ENCODE measurements at regions not wholly inside any gene's neighbourhood (a gene's known extent, or its start where the extent isn't known, plus 50 kb on each side); places are given as distances from the start of the nearest gene placed in this dataset.

DNA sequence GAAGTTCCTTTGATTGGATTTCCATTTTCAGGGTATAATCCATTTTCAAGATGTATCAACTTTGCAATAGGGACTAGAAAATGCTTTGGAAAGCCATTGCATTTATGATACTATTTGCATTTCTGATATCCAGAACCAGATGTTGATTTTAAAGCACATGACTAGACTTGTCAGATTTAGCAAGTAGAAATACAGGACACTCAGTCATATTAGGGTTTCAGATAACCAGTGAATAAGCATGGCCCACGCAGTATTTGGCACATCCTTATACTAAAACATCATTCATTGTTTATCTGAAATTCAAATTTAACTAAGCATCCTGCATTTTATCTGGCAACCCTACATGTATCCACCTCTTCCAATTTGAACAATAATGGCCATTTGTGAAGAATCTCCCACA lies 113.3 kb upstream of the DPT start:
- Histone ChIP-seq H3K27me3 (no peaks in the 10 kb centered on the region), H3K9me3 (no peaks in the 10 kb centered on the region), H3K36me3 (no peaks in the 10 kb centered on the region), H3K4me1 (peaks cover 0 to 39% (median 5%) of the 10 kb centered on the region in 4 donors), H3K27ac (no peak overlapping the region), H3K4me3 (no peak overlapping the region)
- no peak for TF ChIP-seq CTCF (IDR thresholded peaks at IDR 0.05)
- no peak for TF ChIP-seq POLR2AphosphoS5 (IDR thresholded peaks at IDR 0.05)
- no peak for TF ChIP-seq EP300 (IDR thresholded peaks at IDR 0.05; ENCODE audit: low read depth)
- TF ChIP-seq POLR2A (IDR thresholded peaks at IDR 0.05), result no peak
- in situ Hi-C loops (cut with MboI; ENCODE audit: low pct_ligation_motif_present in 1 of 4, low pct_unique_long_range_greater_than_20kb in 1 of 4, low sequenced_read_pairs in 3 of 4) (no loop called here), intact Hi-C loops (cut with DNase I; ENCODE audit: low total_unique reads) (no loop called here)
- no peak for DNase-seq
- WGBS, 2 donors (ENCODE audit: low coverage in 1 of 2), result 87 to 100% methylated on average over 1 of the region's 1 CpG

- Histone ChIP-seq H3K27ac (peak overlapping the region in 2 of 4 donors; percentile 22 to 28), H3K27me3 (no peaks in the 10 kb centered on the region), H3K36me3 (no peaks in the 10 kb centered on the region), H3K9me3 (no peaks in the 10 kb centered on the region), H3K4me1 (peaks cover 0 to 39% (median 5%) of the 10 kb centered on the region in 4 donors), H3K4me3 (no peak overlapping the region)
- TF ChIP-seq CTCF (IDR thresholded peaks at IDR 0.05), result no peak
- no peak for TF ChIP-seq POLR2A (IDR thresholded peaks at IDR 0.05)
- no peak for TF ChIP-seq EP300 (IDR thresholded peaks at IDR 0.05; ENCODE audit: low read depth)
- no peak for TF ChIP-seq POLR2AphosphoS5 (IDR thresholded peaks at IDR 0.05)
- in situ Hi-C loops (cut with MboI; ENCODE audit: low pct_ligation_motif_present in 1 of 4, low pct_unique_long_range_greater_than_20kb in 1 of 4, low sequenced_read_pairs in 3 of 4), result no loop called here
- DNase-seq, result no peak
- intact Hi-C loops (cut with DNase I; ENCODE audit: low total_unique reads), result no loop called here
- WGBS, 2 donors (ENCODE audit: low coverage in 1 of 2), result 29 to 31% methylated on average over 2 of the region's 2 CpGs
Observed at GRCh38 chr1:168842916-168843315, 113.9 kb upstream of the DPT start.

DNA sequence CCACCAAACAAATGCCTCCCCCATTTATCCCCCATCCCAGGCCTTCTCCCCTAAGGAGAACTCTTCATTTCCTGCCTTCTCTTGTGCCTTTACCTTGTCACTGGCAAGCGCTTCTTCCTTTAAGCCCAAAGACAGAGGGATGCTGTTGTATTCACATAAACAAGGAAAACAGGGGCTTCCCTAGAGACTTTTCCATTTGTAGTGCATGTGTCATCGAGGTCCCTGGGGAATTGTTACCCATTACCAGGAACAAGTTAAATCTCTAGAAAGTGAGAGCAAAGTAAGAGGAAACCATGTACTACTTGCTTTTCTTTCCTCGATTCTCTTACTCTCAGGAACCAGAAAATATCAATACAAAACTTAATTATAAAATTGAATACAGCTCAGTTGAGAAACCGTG lies 114.4 kb upstream of the DPT start:
- in situ Hi-C loops (cut with MboI; ENCODE audit: low pct_ligation_motif_present in 1 of 4, low pct_unique_long_range_greater_than_20kb in 1 of 4, low sequenced_read_pairs in 3 of 4), result no loop called here
- H3K36me3 ChIP-seq, result no peaks in the 10 kb centered on the region
- no peak overlapping the region for H3K4me3 ChIP-seq
- TF ChIP-seq POLR2AphosphoS5 (IDR thresholded peaks at IDR 0.05), result no peak
- no peak for TF ChIP-seq EP300 (IDR thresholded peaks at IDR 0.05; ENCODE audit: low read depth)
- TF ChIP-seq POLR2A (IDR thresholded peaks at IDR 0.05), result no peak
- TF ChIP-seq CTCF (IDR thresholded peaks at IDR 0.05), result no peak
- H3K27ac ChIP-seq, result peak overlapping the region in 2 of 4 donors; percentile 22 to 28
- DNase-seq, result no peak
- peaks cover 0 to 39% (median 5%) of the 10 kb centered on the region in 4 donors for H3K4me1 ChIP-seq
- intact Hi-C loops (cut with DNase I; ENCODE audit: low total_unique reads), result no loop called here
- 80 to 92% methylated on average over 3 to 4 of the region's 4 CpGs for WGBS, 2 donors (ENCODE audit: low coverage in 1 of 2)
- no peaks in the 10 kb centered on the region for H3K9me3 ChIP-seq
- H3K27me3 ChIP-seq, result no peaks in the 10 kb centered on the region

- Histone ChIP-seq H3K9me3 (no peaks in the 10 kb centered on the region), H3K27ac (no peak overlapping the region), H3K27me3 (no peaks in the 10 kb centered on the region), H3K36me3 (no peaks in the 10 kb centered on the region), H3K4me3 (no peak overlapping the region), H3K4me1 (peaks cover 0 to 39% (median 5%) of the 10 kb centered on the region in 4 donors)
- WGBS, 2 donors (ENCODE audit: low coverage in 1 of 2), result 91 to 96% methylated on average over 2 of the region's 2 CpGs
- in situ Hi-C loops (cut with MboI; ENCODE audit: low pct_ligation_motif_present in 1 of 4, low pct_unique_long_range_greater_than_20kb in 1 of 4, low sequenced_read_pairs in 3 of 4), result no loop called here
- intact Hi-C loops (cut with DNase I; ENCODE audit: low total_unique reads), result no loop called here
- no peak for DNase-seq
- TF ChIP-seq POLR2A (IDR thresholded peaks at IDR 0.05), result no peak
- no peak for TF ChIP-seq CTCF (IDR thresholded peaks at IDR 0.05)
- TF ChIP-seq POLR2AphosphoS5 (IDR thresholded peaks at IDR 0.05), result no peak
- no peak for TF ChIP-seq EP300 (IDR thresholded peaks at IDR 0.05; ENCODE audit: low read depth)
Observed at GRCh38 chr1:168843950-168844349, 114.9 kb upstream of the DPT start.

All from transverse colon (tissue), 4 donors.